Spleen (tissue), 7 donors: ENCODE measurements at regions not wholly inside any gene's neighbourhood (a gene's known extent, or its start where the extent isn't known, plus 50 kb on each side); places are given as distances from the start of the nearest gene placed in this dataset.

Experiments used
- POLR2A ChIP-seq, 3 donors: fragments of 450-650 bp; IDR thresholded peaks; one replicate each; pipeline ENCODE4 v1.5.1; 2017; ENCODE audit warnings: antibody characterized with exemption in 3 of 3, mild to moderate bottlenecking in 1 of 3
- POLR2AphosphoS5 ChIP-seq, 3 donors: sonication (generic); formaldehyde crosslinking; IDR thresholded peaks; one replicate each; pipeline ENCODE4 v1.5.1; 2017; ENCODE audit warnings: antibody characterized with exemption in 3 of 3
- TF ChIP-seq, protein P1 (sequence below), 11 experiments: fragments of 200-600 bp in 7 of 11; fragments of 450-650 bp in 4 of 11; sonication (generic) in 4 of 11; IDR thresholded peaks in 8 of 11; conservative IDR thresholded peaks in 3 of 11; 1 replicate in 7 of 11; 2 replicates in 4 of 11; pipeline versions ENCODE4 v1.4.0 to v1.8.0; 2016 to 2021; ENCODE audit warnings: antibody characterized with exemption in 11 of 11, inconsistent platforms in 4 of 11, mild to moderate bottlenecking in 1 of 11
- donor health status: DM: no; HTN: no; CAD: no; lungs with moderate emphysema.
- donor health status: DM: no; HTN: no; CAD: no.
- donor health status: DM: no; HTN: no; CAD: no.

DNA sequence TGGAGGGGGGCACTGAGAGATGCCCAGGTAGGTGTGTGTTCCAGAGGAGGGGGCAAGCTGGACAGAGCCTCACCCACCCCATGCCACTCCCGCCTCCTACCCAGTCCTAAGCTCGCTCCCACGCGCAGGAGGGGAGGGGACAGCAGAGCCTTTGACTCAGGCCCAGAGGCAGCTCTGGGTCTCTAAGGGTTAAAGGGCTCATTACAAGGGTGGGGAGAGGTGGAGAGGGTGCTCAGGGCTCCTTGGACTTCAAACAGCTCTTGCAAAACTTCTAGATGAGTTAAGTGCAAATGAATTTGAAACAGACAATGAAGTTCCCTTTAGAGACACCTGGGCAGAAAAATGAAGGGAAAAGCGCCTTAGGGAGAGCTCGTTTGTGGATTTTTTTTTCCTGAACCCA is 104.2 kb upstream of the CASZ1 start:
- TF ChIP-seq, protein P1, sequence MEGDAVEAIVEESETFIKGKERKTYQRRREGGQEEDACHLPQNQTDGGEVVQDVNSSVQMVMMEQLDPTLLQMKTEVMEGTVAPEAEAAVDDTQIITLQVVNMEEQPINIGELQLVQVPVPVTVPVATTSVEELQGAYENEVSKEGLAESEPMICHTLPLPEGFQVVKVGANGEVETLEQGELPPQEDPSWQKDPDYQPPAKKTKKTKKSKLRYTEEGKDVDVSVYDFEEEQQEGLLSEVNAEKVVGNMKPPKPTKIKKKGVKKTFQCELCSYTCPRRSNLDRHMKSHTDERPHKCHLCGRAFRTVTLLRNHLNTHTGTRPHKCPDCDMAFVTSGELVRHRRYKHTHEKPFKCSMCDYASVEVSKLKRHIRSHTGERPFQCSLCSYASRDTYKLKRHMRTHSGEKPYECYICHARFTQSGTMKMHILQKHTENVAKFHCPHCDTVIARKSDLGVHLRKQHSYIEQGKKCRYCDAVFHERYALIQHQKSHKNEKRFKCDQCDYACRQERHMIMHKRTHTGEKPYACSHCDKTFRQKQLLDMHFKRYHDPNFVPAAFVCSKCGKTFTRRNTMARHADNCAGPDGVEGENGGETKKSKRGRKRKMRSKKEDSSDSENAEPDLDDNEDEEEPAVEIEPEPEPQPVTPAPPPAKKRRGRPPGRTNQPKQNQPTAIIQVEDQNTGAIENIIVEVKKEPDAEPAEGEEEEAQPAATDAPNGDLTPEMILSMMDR (IDR thresholded peaks at IDR 0.05 in 8 of 11, conservative IDR thresholded peaks at IDR 0.05 in 3 of 11): no peak
- TF ChIP-seq POLR2A (IDR thresholded peaks at IDR 0.05) (no peak), POLR2AphosphoS5 (IDR thresholded peaks at IDR 0.05) (no peak)
